ENCODE measurements at regions not wholly inside any gene's neighbourhood (a gene's known extent, or its start where the extent isn't known, plus 50 kb on each side); places are given as distances from the start of the nearest gene placed in this dataset.

DNA sequence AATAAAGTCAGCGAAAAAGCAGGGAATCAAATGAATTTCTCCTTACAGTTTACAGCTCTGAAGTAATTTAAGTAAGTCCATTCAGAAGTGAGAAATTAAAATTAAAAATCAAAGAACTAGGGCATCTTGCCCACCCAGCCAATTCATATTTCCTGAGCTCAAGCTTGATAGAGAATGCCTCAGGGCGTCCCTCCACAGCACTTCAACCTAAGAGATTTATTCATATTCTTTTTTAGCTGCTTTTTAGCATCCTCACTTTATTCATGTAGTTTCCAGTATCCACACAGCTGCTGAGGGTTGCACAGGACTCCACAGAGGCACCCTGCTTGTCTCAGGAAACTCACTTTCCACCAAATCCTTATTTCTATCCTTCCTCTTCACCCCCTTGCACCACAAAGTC lies 900.3 kb downstream of the BCL11A start:
- no peak for FAIRE-seq
- Histone ChIP-seq H3K4me3 (ENCODE audit: low read depth in 1 of 3, low read length in 3 of 3) (no peak overlapping the region), H3K27me3 (ENCODE audit: control insufficient read depth in 3 of 3, insufficient read depth in 3 of 3, low read length in 3 of 3) (no peaks in the 10 kb centered on the region), H3K36me3 (ENCODE audit: control insufficient read depth in 3 of 3, insufficient read depth in 2 of 3, low read depth in 1 of 3, low read length in 3 of 3) (no peaks in the 10 kb centered on the region), H3K4me1 (ENCODE audit: control insufficient read depth in 3 of 3, insufficient read depth in 2 of 3, low read depth in 1 of 3, low read length in 2 of 3) (no peaks in the 10 kb centered on the region), H3K9me3 (ENCODE audit: control insufficient read depth in 2 of 2, insufficient read depth in 1 of 2, low read depth in 1 of 2, low read length in 1 of 2) (no peaks in the 10 kb centered on the region), H3K27ac (ENCODE audit: low read depth in 1 of 3, low read length in 2 of 3) (no peak overlapping the region)
- WGBS, 3 donors, result 44 to 81% (median 58%) methylated on average over 2 of the region's 2 CpGs
- DNase-seq, result no peak

DNA sequence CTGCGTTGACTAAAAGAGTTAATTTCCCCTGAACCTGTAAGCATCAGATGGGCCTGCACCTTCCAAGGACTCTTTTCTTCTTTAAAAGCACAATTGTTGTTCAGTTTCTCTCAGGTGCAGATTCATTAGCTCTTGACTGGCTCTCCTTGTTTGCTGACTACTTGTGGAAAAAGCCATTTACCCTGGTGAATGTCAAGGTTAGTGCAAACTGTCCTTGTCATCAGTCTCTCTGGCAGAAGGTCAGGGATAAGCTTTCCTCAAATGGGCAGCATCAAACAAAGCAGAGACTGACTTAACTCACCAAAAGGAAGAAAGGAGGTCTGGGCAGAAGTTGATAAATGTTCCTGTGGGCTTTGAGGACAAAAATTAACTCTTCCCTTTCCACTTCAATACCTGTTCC lies 922.7 kb downstream of the BCL11A start:
- Histone ChIP-seq H3K27me3 (ENCODE audit: control insufficient read depth in 3 of 3, insufficient read depth in 3 of 3, low read length in 3 of 3) (peaks cover 0 to 2% (median 0%) of the 10 kb centered on the region in 3 donors), H3K4me3 (ENCODE audit: low read depth in 1 of 3, low read length in 3 of 3) (no peak overlapping the region), H3K27ac (ENCODE audit: low read depth in 1 of 3, low read length in 2 of 3) (no peak overlapping the region), H3K9me3 (ENCODE audit: control insufficient read depth in 2 of 2, insufficient read depth in 1 of 2, low read depth in 1 of 2, low read length in 1 of 2) (no peaks in the 10 kb centered on the region), H3K36me3 (ENCODE audit: control insufficient read depth in 3 of 3, insufficient read depth in 2 of 3, low read depth in 1 of 3, low read length in 3 of 3) (no peaks in the 10 kb centered on the region), H3K4me1 (ENCODE audit: control insufficient read depth in 3 of 3, insufficient read depth in 2 of 3, low read depth in 1 of 3, low read length in 2 of 3) (no peaks in the 10 kb centered on the region)
- no peak for FAIRE-seq
- DNase-seq, result no peak
- WGBS, 3 donors, result 65 to 79% (median 78%) methylated on average over 1 of the region's 1 CpG

DNA sequence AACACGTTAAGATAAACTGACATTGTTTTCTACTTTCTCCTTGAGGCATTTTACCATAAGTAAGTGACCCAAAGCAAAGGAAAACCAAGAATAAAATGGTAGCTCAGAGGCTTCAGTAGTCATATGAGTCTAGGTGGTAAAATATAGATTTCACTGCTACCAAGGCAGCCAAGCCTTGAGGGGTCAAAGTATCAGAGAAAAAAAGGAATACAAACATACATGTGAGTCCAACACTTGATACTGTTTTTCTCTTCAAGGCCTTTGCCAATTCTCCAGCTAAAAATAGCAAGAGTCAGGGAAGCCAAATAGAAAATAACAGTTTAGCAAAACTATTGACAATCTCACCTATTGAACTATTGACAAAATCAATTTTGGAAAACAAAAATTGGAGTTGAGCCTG lies 925.9 kb downstream of the BCL11A start:
- 13 to 71% (median 65%) methylated on average over 1 of the region's 1 CpG for WGBS, 3 donors
- FAIRE-seq, result no peak
- DNase-seq, result peak in 1 of 2 donors; percentile 10
- Histone ChIP-seq H3K4me3 (ENCODE audit: low read depth in 1 of 3, low read length in 3 of 3) (no peak overlapping the region), H3K4me1 (ENCODE audit: control insufficient read depth in 3 of 3, insufficient read depth in 2 of 3, low read depth in 1 of 3, low read length in 2 of 3) (no peaks in the 10 kb centered on the region), H3K9me3 (ENCODE audit: control insufficient read depth in 2 of 2, insufficient read depth in 1 of 2, low read depth in 1 of 2, low read length in 1 of 2) (no peaks in the 10 kb centered on the region), H3K27me3 (ENCODE audit: control insufficient read depth in 3 of 3, insufficient read depth in 3 of 3, low read length in 3 of 3) (no peaks in the 10 kb centered on the region), H3K36me3 (ENCODE audit: control insufficient read depth in 3 of 3, insufficient read depth in 2 of 3, low read depth in 1 of 3, low read length in 3 of 3) (no peaks in the 10 kb centered on the region), H3K27ac (ENCODE audit: low read depth in 1 of 3, low read length in 2 of 3) (no peak overlapping the region)

DNA sequence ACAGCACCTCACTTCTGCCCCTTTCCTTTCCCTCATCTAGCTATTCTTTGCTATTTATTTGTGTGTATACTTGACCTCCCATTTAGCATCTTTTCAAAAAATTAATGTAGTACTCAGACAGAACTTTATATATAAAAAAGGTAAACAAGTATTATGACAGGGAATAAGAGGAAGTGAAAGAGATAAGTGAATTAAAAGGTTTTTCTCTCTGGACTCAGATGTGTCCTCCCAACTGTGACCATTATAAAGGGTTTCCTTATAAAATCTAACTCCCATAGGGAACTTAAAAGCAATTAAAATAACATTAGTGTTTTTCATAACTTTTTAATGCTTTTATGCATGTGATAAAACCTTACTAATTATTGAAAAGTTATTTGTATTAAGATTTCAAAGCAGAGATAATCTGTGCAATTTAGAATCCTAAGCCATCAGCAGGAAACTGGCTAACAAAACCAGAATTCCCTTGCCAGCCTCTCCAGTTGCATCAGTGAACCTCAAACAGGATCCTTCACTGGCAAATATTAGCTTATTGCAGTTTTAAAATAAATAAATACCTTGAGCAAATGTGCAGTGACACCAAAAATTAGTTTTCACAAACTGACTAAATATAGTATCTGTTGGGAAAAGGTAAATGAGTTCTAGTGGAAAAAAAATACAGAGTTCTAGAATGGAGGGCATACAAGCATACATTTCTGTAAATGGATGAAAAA lies 930.7 kb downstream of the BCL11A start:
- FAIRE-seq (no peak), DNase-seq (no peak)
- Histone ChIP-seq H3K9me3 (ENCODE audit: control insufficient read depth in 2 of 2, insufficient read depth in 1 of 2, low read depth in 1 of 2, low read length in 1 of 2) (no peaks in the 10 kb centered on the region), H3K4me1 (ENCODE audit: control insufficient read depth in 3 of 3, insufficient read depth in 2 of 3, low read depth in 1 of 3, low read length in 2 of 3) (no peaks in the 10 kb centered on the region), H3K36me3 (ENCODE audit: control insufficient read depth in 3 of 3, insufficient read depth in 2 of 3, low read depth in 1 of 3, low read length in 3 of 3) (no peaks in the 10 kb centered on the region), H3K4me3 (ENCODE audit: low read depth in 1 of 3, low read length in 3 of 3) (no peak overlapping the region), H3K27ac (ENCODE audit: low read depth in 1 of 3, low read length in 2 of 3) (no peak overlapping the region), H3K27me3 (ENCODE audit: control insufficient read depth in 3 of 3, insufficient read depth in 3 of 3, low read length in 3 of 3) (no peaks in the 10 kb centered on the region)

DNA sequence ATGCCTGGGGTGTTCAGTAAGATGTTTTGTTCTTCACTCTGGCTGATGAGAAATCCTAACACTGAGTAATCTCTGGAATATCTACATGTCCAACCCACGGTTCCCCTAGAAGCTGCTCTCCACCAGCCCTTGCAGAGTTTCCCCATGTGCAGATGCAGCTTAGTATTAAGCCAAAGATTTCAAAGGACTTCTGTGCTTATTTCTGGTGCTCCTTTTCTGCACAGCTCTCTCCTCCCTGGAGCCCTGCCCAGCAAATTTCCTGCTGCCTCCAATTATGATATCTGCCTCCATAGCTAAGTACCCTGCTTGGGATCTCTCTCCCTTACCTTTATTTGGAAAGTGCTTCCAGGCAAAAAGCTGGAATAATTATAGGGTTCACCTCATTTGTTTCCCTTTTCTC lies 949.3 kb downstream of the BCL11A start:
- WGBS, 3 donors, result 43 to 45% (median 45%) methylated on average over 1 of the region's 1 CpG
- no peaks in the 10 kb centered on the region for H3K4me1 ChIP-seq (ENCODE audit: control insufficient read depth in 3 of 3, insufficient read depth in 2 of 3, low read depth in 1 of 3, low read length in 2 of 3)
- H3K27ac ChIP-seq (ENCODE audit: low read depth in 1 of 3, low read length in 2 of 3), result no peak overlapping the region
- H3K4me3 ChIP-seq (ENCODE audit: low read depth in 1 of 3, low read length in 3 of 3), result no peak overlapping the region
- H3K9me3 ChIP-seq (ENCODE audit: control insufficient read depth in 2 of 2, insufficient read depth in 1 of 2, low read depth in 1 of 2, low read length in 1 of 2), result peaks cover 0 to 12% of the 10 kb centered on the region in 2 donors
- H3K36me3 ChIP-seq (ENCODE audit: control insufficient read depth in 3 of 3, insufficient read depth in 2 of 3, low read depth in 1 of 3, low read length in 3 of 3), result no peaks in the 10 kb centered on the region
- no peak for DNase-seq
- no peaks in the 10 kb centered on the region for H3K27me3 ChIP-seq (ENCODE audit: control insufficient read depth in 3 of 3, insufficient read depth in 3 of 3, low read length in 3 of 3)
- FAIRE-seq, result no peak

DNA sequence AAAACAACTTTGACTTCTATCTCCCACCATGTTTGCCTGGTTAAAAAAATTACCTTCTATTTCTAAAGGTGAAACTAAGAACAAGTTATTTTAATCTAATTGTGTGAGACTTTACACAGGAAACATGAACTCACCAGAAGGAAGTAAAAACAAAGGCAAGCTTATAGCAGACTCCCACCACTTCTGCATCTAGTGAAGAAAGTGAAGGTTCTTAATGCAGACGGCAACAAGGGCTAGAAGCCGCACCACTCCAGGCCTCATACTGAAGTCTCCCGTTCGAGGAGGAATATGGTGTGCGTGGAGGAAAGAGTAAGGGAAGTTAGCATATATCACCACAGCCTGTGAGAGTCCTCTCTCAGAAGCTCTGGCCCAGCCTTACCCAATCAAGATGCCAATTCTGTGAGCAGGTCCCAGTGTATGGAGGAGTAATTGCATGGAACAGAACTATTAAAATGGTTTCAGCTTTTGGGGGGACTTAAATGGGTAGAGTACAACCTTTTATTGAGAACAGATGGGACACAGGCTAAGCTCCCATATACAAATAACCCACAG lies 958.7 kb downstream of the BCL11A start:
- WGBS, 3 donors, result 58 to 92% (median 85%) methylated on average over 5 of the region's 5 CpGs
- Histone ChIP-seq H3K27me3 (ENCODE audit: control insufficient read depth in 3 of 3, insufficient read depth in 3 of 3, low read length in 3 of 3) (no peaks in the 10 kb centered on the region), H3K4me1 (ENCODE audit: control insufficient read depth in 3 of 3, insufficient read depth in 2 of 3, low read depth in 1 of 3, low read length in 2 of 3) (no peaks in the 10 kb centered on the region), H3K4me3 (ENCODE audit: low read depth in 1 of 3, low read length in 3 of 3) (no peak overlapping the region), H3K36me3 (ENCODE audit: control insufficient read depth in 3 of 3, insufficient read depth in 2 of 3, low read depth in 1 of 3, low read length in 3 of 3) (no peaks in the 10 kb centered on the region), H3K27ac (ENCODE audit: low read depth in 1 of 3, low read length in 2 of 3) (no peak overlapping the region), H3K9me3 (ENCODE audit: control insufficient read depth in 2 of 2, insufficient read depth in 1 of 2, low read depth in 1 of 2, low read length in 1 of 2) (no peaks in the 10 kb centered on the region)
- FAIRE-seq, result no peak
- DNase-seq, result no peak

DNA sequence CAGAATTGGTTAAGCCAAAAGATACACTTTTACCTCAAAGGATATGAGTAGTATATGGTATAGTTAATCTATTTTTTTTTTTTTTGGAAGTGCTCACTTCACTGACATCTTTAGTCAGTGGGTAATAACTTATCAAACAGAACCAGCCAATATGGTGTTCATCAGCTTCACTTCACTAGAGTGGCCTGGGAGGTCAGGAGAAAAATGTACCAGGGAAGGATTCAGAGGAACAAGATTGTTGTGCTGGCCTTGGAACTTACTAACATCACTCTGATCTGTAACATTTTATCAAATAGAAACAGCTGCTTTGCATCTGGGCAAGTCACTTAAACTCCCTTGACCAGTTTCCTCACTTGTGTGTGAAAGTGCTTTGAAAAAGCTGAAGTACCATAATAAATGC lies 962.7 kb downstream of the BCL11A start:
- no peaks in the 10 kb centered on the region for H3K36me3 ChIP-seq (ENCODE audit: control insufficient read depth in 3 of 3, insufficient read depth in 2 of 3, low read depth in 1 of 3, low read length in 3 of 3)
- no peak overlapping the region for H3K4me3 ChIP-seq (ENCODE audit: low read depth in 1 of 3, low read length in 3 of 3)
- H3K27me3 ChIP-seq (ENCODE audit: control insufficient read depth in 3 of 3, insufficient read depth in 3 of 3, low read length in 3 of 3), result no peaks in the 10 kb centered on the region
- no peak overlapping the region for H3K27ac ChIP-seq (ENCODE audit: low read depth in 1 of 3, low read length in 2 of 3)
- no peak for FAIRE-seq
- peaks cover 0 to 12% (median 2%) of the 10 kb centered on the region in 3 donors for H3K4me1 ChIP-seq (ENCODE audit: control insufficient read depth in 3 of 3, insufficient read depth in 2 of 3, low read depth in 1 of 3, low read length in 2 of 3)
- H3K9me3 ChIP-seq (ENCODE audit: control insufficient read depth in 2 of 2, insufficient read depth in 1 of 2, low read depth in 1 of 2, low read length in 1 of 2), result no peaks in the 10 kb centered on the region
- DNase-seq, result no peak

DNA sequence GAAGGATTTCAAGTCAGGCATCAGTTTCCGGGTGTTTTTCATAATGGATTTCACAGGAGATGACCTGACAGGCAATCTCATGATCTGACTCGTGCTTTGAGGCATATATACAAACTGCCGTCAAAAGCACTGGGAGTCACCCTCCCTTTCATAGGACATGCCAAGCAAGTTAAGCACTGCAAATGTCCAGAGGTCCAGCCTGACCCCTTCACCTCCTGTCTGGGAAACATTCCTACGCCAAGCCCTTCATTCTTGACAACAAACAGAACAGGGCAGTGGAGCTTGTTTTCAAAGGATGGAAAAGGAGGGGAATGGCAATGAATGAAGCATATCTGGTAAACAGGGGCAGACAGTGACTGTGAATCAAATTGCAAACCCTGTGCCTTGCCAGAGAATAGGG lies 963.6 kb downstream of the BCL11A start:
- DNase-seq (no peak), FAIRE-seq (no peak)
- no peak overlapping the region for H3K4me3 ChIP-seq (ENCODE audit: low read depth in 1 of 3, low read length in 3 of 3)
- WGBS, 3 donors, result 67 to 89% (median 87%) methylated on average over 4 of the region's 4 CpGs
- H3K9me3 ChIP-seq (ENCODE audit: control insufficient read depth in 2 of 2, insufficient read depth in 1 of 2, low read depth in 1 of 2, low read length in 1 of 2), result no peaks in the 10 kb centered on the region
- no peak overlapping the region for H3K27ac ChIP-seq (ENCODE audit: low read depth in 1 of 3, low read length in 2 of 3)
- peaks cover 3 to 22% (median 5%) of the 10 kb centered on the region in 3 donors for H3K4me1 ChIP-seq (ENCODE audit: control insufficient read depth in 3 of 3, insufficient read depth in 2 of 3, low read depth in 1 of 3, low read length in 2 of 3)
- H3K36me3 ChIP-seq (ENCODE audit: control insufficient read depth in 3 of 3, insufficient read depth in 2 of 3, low read depth in 1 of 3, low read length in 3 of 3), result no peaks in the 10 kb centered on the region
- no peaks in the 10 kb centered on the region for H3K27me3 ChIP-seq (ENCODE audit: control insufficient read depth in 3 of 3, insufficient read depth in 3 of 3, low read length in 3 of 3)

DNA sequence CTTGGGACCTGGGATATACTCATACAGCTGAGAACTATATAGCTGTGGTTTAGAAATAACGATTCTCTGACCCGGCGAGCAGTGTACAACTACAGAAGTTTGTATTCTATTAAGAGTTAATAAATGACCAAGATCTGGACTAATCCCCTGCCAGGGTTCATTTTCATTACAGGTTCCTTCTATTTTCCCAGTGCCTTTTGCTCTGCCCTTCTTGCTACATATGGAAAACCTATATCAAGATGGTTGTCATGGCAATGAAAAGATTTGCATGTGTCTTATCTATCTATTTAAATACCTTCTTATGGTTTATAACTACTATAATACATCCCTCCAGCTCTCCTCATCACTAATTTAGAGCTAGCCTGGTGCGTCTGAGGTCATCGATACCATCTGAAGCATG lies 965.2 kb downstream of the BCL11A start:
- no peak overlapping the region for H3K4me3 ChIP-seq (ENCODE audit: low read depth in 1 of 3, low read length in 3 of 3)
- H3K4me1 ChIP-seq (ENCODE audit: control insufficient read depth in 3 of 3, insufficient read depth in 2 of 3, low read depth in 1 of 3, low read length in 2 of 3), result peaks cover 3 to 23% (median 5%) of the 10 kb centered on the region in 3 donors
- DNase-seq (peak; percentile 74 to 84), FAIRE-seq (no peak)
- no peaks in the 10 kb centered on the region for H3K9me3 ChIP-seq (ENCODE audit: control insufficient read depth in 2 of 2, insufficient read depth in 1 of 2, low read depth in 1 of 2, low read length in 1 of 2)
- peak overlapping the region in 1 of 3 donors; percentile 25 for H3K27ac ChIP-seq (ENCODE audit: low read depth in 1 of 3, low read length in 2 of 3)
- 15 to 66% (median 41%) methylated on average over 5 of the region's 5 CpGs for WGBS, 3 donors
- no peaks in the 10 kb centered on the region for H3K36me3 ChIP-seq (ENCODE audit: control insufficient read depth in 3 of 3, insufficient read depth in 2 of 3, low read depth in 1 of 3, low read length in 3 of 3)
- no peaks in the 10 kb centered on the region for H3K27me3 ChIP-seq (ENCODE audit: control insufficient read depth in 3 of 3, insufficient read depth in 3 of 3, low read length in 3 of 3)

All from small intestine (tissue), 7 donors.